NCI-H526 (cell line): ENCODE measurements at regions not wholly inside any gene's neighbourhood (a gene's known extent, or its start where the extent isn't known, plus 50 kb on each side); places are given as distances from the start of the nearest gene placed in this dataset.
A peak's percentile ranks its signal among the peaks of the same experiment; 100 is the strongest.

Experiments
- DNase-seq, 2 experiments: peaks; one replicate each; lab custom pipeline; 2025; lab: John Stamatoyannopoulos, UW

- no peak for DNase-seq
Observed at GRCh38 chr7:84302949-84303348, 108.4 kb upstream of the SEMA3A start.

DNA sequence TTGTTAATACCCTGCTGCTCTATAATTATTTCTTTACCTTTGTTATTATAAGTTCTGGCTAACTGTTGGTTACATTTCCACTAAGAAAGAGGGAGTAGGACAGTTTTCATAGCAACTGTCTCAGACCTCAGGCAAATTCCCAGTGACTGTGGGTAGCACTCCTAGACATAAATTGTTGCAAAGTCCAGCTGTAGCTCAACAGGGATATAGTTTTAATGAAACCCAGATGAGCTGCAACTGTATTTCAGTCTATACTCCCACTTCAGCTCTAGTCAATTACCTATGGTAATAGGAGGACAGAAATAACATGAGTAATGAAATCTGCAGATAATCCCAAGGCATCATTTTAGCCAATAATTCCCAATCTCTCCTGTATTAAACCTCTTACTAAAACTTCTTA lies 103.0 kb upstream of the SEMA3A start:
- no peak for DNase-seq

- DNase-seq: no peak
Observed at GRCh38 chr7:84294847-84295455, 100.4 kb upstream of the SEMA3A start.

DNA sequence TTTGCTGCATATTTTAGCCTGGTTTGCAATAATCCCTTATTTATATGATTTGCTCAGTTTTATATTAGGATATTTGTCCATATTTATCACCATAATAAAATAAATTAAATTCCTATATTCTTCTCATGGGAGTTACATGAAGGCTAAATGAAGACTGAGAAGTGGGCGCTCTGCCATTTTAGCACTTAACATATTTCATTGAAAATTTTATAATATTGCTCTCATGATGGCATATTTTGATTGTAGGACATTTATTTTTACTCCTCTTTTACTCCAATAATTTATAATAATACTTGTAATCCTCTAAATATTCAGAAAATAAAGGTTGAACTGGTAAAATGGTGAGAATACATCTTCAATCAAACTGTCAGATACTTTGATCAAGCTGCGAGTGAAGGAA lies 99.8 kb upstream of the SEMA3A start:
- no peak for DNase-seq

DNA sequence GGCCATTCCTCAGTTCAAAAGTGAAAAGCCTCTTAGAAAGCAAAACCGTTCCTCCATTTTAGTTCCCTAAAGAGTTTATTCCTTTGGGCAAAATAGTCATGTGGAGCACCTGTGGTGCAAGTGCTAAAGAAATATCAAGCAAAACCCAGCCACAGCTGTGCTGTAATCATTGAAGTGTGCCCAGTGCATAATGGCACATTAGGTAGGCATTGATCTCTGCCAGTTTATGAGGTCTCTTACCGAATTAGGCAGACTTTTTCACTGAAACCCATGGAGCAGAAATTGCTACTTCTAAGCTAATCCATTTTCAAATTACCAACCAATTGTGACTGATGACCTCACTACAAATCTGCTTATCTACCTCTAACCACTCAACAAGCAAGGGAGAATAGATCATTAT lies 97.2 kb upstream of the SEMA3A start:
- DNase-seq: no peak

DNA sequence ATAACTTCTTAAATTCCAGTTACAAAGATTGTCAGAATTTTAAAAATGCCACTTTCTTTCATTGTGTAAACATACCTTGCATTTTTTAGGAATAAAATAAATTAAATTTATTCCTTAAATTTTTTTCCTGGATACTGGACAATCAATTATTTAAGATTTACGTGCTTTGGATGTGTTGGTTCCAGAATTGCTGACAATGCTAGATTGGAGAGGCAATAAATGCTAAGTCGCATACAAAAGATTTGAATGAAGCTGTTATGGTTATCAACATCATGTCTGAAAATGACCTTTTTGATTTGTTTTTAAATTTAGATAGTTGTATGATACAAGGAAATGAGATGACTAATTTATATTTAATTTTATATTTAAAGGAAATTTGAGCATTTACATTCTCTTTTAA lies 89.2 kb upstream of the SEMA3A start:
- DNase-seq: no peak

DNA sequence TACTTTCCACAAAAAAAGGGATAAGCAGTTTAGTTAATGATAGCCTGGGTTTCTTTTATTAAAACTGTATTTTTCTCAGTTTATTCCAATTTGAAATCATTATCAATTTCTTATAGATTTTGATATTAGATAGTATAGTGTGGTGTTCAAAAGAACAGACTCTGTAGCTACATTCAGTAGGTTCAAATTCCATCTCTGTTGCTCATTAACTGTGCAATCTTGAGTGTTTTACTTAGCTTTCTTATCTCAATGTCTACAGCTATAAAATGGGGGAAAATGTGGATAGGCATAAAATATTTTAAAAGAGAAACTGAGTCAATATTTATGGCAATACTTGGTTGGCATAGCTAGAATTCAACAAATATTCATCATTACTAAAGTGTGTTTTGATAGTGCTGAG lies 86.9 kb upstream of the SEMA3A start:
- DNase-seq: no peak

DNA sequence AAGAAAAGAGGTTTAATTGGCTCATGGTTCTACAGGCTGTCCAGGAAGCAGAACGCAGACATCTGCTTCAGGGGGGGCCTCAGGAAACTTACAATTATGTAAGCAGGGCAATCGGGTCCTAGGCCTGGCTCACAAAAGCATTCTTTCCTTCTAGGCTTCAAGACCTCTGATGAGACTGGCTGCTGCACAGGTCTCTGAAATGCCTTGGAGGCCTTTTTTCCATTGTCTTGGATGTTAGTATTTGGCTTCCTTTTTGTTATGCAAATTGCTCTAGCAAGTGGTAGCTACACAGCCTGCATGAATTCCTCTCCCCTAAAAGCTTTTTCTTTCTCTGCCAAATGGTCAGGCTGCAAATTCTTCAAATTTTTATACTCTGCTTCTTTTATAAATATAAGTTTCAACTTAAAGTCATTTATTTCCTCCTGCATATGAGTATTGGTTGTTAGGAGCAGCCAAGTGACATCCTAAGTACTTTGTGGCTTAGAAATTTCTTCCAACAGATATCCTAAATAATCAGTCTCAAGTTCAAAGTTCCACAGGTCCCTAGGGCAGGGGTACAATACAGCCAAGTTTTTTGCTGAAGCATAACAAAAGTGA lies 83.1 kb upstream of the SEMA3A start:
- no peak for DNase-seq

DNA sequence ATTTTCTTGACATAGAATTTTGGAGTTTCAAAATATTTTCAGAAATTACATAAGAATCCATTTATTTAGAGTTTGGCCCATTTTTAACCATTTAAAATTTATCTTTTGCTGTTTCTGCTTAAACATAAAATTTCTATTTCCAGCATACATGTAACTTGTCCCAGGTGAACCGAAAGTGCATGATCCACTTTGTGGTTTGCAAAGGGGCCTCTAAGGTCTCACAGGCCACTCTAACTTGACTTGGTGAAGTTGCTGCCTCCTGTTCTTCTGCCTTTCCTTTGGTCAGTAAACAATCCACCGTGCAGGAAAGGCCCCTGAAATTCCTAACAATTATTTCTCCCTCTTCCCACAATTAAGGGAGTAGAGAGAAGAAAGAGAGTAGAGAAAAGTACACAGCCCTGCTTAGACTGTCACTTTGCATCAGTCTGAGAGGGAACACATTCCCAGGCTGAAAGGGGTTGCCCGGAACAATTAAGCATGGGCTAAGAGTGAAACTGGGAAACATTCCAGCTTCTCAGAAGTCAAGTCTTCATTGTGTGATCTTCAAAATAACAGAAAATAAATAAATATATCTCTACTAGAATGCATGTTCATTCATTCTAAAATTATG lies 79.5 kb upstream of the SEMA3A start:
- DNase-seq: no peak

DNA sequence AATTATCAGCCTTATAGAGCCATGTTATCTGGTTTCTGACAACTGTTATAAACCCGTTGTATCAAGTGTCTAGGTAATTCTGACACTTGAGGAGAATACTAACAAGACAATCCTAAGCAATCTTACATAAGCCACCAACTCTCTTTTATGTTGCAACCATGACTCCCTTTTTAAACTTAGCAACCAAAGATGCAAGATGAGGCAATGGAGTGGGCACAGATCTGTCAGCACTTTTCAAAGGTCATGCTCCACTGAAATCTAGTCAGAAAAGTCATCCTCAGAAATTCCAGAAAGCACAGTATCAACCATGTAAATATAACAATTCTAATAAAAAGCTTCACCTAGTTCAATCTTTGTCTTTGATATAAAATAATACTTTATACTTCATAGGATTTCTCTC lies 77.0 kb upstream of the SEMA3A start:
- no peak for DNase-seq

- no peak for DNase-seq
Observed at GRCh38 chr7:84264396-84264795, 69.8 kb upstream of the SEMA3A start.

DNA sequence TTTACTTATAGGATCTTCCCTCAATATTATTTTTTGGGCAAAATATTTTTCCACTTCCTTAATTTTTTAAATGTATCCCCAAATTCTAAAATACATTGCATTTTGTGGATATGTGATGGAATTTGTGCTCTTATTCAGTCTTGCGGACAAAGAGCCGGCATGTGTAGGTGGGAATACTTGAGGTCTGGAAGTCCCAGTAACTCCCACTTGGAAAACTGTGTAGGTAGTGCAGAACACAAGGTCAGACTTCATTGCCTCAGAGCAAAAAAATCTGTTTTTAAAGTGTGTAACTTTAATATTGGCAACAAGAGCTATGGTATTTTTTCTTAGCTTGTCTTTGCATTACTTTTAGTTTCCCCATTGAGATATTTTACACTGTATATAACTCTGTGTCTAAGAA lies 68.5 kb upstream of the SEMA3A start:
- no peak for DNase-seq

DNA sequence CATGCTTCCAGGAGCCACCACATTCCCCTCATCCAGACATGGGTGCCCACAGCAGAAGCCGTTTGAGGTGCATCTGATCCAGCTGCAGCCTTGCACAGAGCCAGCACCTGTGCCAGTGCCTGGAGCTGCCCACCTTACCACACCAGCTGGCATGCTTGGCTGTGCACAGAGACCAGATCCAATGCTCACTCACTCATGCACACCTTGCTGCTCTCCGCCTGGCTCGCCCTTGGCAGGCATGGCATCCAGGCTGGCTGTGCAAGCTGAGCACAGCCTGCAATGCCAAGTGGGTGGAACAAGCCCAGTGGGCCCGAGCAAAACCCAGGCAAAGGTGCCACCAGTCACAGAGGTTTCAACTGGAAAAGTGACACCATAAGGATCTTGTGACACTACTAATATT lies 66.9 kb upstream of the SEMA3A start:
- DNase-seq: no peak

DNA sequence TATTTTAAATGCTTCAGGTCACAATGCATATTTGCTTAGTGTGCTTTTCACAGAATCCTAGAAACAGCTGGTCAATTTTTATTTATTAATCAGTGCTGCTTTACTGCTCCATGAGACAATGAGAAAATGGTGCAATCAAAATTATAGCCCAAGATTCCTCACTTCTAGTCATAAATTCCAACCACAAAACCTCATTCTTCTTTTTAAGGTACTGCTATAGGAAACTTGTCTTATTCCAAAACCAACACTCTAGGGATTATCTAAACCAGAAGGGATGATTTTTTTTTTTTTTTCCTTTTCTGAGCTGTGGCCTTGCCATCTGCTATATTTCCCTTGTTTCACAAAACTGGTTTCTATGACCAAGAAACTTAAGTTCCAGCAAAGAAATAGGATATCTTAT lies 64.0 kb upstream of the SEMA3A start:
- DNase-seq: no peak

GRCh38 chr7:84256571-84256971 lies 62.0 kb upstream of the SEMA3A start:
- DNase-seq: no peak

GRCh38 chr7:84251277-84251781 lies 56.7 kb upstream of the SEMA3A start:
- no peak for DNase-seq

- DNase-seq: no peak
Observed at GRCh38 chr7:84250452-84250851, 55.9 kb upstream of the SEMA3A start.

DNA sequence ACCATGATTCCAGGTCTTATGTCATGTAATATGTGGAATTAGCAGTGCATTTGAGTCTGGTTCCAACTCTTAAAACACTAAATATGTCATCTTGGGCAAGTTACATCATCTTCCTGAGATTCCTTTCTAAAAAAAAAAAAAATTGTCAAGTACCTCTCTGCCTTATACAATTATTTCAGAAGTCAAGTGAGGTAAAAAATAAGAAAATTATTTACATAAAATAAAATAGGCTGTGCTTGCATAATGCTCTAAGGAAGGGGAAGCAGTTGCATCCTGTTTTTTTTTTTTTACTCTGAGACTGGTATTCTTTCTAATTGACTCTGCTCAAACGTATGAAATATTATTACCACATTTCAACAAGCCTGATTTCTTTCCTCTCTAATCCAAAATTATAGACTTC lies 55.1 kb upstream of the SEMA3A start:
- no peak for DNase-seq

DNA sequence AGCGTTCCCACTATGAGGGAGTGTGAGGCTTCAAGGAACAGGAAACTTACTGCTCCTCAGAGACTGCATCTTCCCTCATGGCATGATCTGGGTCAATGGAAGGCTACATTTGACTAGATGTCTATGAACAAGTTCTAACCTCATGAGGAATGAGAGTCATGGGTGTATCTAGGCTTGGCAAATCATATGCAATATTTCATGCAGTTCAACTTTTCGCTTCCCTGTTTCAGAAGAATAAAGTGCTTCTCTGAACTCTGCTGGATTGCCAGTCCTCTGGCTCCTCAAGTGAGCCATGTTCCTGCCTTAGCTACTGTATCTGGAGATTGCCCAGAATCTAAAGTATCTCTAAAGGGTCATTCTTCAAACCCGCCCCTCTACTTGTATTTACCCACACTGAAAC lies 54.3 kb upstream of the SEMA3A start:
- DNase-seq: no peak

DNA sequence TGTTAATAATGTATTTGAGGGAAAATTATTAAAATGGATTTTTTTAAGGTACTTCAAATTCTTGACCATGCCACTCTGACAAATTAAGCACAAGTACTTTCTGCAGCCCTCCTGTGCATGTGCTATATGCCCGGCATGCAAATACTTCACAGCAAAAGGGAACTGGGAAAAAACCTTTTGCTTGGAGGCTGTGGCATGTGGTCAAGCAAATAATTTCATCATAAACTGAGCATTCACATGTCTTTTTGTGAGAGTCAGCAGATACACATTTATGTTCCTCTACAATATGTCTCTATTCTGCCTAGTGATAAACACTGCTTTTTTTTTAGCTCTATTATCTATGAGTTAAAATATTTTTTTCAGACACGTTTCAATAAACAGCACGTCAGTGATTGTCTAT lies 53.7 kb upstream of the SEMA3A start:
- peak in 1 of 2 experiments; percentile 11 for DNase-seq

GRCh38 chr7:84247591-84247990 lies 53.0 kb upstream of the SEMA3A start:
- no peak for DNase-seq

DNA sequence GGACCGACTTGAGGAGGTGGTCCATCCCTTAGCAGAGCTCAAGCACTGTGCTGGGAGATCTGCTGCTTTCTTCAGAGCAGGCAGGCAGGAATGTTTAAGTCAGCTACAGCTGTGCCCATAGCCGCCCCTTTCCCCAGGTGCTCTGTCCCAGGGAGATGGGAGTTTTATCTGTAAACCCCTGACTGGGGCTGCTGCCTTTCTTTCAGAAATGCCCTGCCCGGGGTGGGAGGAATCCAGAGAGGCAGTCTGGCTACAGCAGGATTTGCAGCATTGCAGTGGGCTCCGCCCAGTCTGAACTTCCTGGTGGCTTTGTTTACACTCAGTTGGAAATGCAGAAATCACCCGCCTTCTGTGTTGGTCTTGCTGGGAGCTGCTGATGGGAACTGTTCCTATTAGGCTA lies 51.2 kb upstream of the SEMA3A start:
- peak in 1 of 2 experiments; percentile 3 for DNase-seq
